WERI-Rb-1 (cell line): ENCODE measurements at regions not wholly inside any gene's neighbourhood (a gene's known extent, or its start where the extent isn't known, plus 50 kb on each side); places are given as distances from the start of the nearest gene placed in this dataset.
"Not testable (repeated sequence)": the region's sequence is repeated elsewhere in the genome, so short reads cannot be mapped to it uniquely, and the experiment has no call there.

Experiments
- DNase-seq: peaks from one replicate; pipeline ENCODE4 v3.0.0-alpha.2; 2020
- H3K27ac ChIP-seq: fragments of 250-450 bp; sonication (Bioruptor Pico); 2 replicates; pipeline ENCODE4 v1.5.1; 2020; ENCODE audit warnings: mild to moderate bottlenecking, moderate library complexity
- H3K27me3 ChIP-seq: fragments of 250-450 bp; sonication (Bioruptor Pico); 2 replicates; pipeline ENCODE4 v1.5.1; 2021; ENCODE audit warnings: mild to moderate bottlenecking, low read depth, moderate library complexity; ENCODE audit not compliant: insufficient read depth, severe bottlenecking
- H3K36me3 ChIP-seq: fragments of 250-450 bp; sonication (Bioruptor Pico); 2 replicates; pipeline ENCODE4 v1.5.1; 2020; ENCODE audit warnings: mild to moderate bottlenecking, moderate library complexity
- H3K4me3 ChIP-seq: 2 replicates; pipeline ENCODE4 v1.5.1; 2011; ENCODE audit warnings: low read depth, mild to moderate bottlenecking, control low read depth, low read length
- H3K9me3 ChIP-seq: fragments of 250-450 bp; sonication (Bioruptor Pico); 2 replicates; pipeline ENCODE4 v1.5.1; 2021; ENCODE audit warnings: mild to moderate bottlenecking, moderate library complexity; ENCODE audit not compliant: severe bottlenecking
- CTCF ChIP-seq: IDR thresholded peaks from 2 replicates; pipeline ENCODE4 v1.5.1; 2011; ENCODE audit warnings: low read depth, mild to moderate bottlenecking, control low read depth, inconsistent platforms, low read length

- H3K4me3 ChIP-seq: no peak overlapping the region
- DNase-seq: no peak
- no peaks in the 10 kb centered on the region for H3K36me3 ChIP-seq
- H3K27ac ChIP-seq: no peak overlapping the region
- no peaks in the 10 kb centered on the region for H3K27me3 ChIP-seq
- no peaks in the 10 kb centered on the region for H3K9me3 ChIP-seq
- TF ChIP-seq CTCF: no peak
Observed at GRCh38 chr2:53035153-53035552, 732.5 kb upstream of the CHAC2 start.

DNA sequence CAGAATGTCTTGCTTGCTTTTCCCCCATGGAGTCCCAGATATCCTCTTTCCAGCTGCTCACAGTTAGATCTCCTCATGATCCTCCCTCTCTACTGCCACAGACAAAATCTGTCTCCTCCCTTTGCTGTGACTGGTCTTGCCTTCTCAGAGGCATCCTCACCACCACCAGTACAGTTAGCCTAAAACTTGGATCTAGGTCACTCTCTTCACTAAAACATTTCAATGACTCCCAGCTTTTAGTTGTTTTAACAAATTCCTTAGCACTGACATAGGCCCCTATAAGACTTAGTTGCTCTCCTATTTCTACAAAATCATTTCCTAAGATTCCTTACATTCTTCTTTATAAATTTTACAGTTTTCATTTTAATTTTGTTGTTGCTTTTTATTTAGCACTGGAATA, 734.2 kb upstream of the CHAC2 start:
- Histone ChIP-seq H3K4me3 (no peak overlapping the region), H3K9me3 (no peaks in the 10 kb centered on the region), H3K27me3 (no peaks in the 10 kb centered on the region), H3K36me3 (no peaks in the 10 kb centered on the region), H3K27ac (no peak overlapping the region)
- no peak for TF ChIP-seq CTCF
- DNase-seq: no peak

DNA sequence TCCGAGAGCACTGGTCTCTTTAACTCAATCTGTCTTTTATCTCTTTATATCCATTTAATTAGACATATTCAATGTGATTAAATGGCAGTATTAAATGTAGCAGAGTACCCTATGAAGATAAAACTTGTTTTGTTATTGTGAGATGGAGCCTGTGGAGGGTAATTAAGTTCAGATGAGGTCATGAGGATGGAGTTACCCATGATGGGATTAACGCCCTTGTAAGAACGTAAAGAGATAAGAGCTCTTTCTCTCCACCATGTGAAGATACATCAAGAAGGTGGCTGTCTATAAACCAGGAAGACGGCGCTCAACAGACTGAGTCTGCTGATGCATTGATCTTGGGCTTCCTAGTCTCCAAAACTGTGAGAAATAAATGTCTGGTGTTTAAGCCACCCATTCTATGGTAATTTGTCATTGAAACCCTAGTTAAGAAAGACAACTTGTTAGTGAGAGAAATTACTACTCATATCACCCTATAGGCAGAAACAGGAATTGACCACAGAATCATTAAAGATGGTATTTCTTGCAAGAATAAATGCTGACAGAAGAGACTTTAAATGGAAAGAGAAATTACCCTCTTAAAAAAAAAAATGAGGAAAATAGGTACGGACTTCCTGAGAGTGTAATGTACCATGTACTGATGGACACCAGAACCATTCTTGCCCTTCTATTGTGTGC, 738.7 kb upstream of the CHAC2 start:
- Histone ChIP-seq H3K4me3 (no peak overlapping the region), H3K36me3 (no peaks in the 10 kb centered on the region), H3K27me3 (no peaks in the 10 kb centered on the region), H3K9me3 (no peaks in the 10 kb centered on the region), H3K27ac (no peak overlapping the region)
- TF ChIP-seq CTCF: no peak
- DNase-seq: peak; percentile 10

- Histone ChIP-seq H3K27me3 (no peaks in the 10 kb centered on the region), H3K36me3 (no peaks in the 10 kb centered on the region), H3K4me3 (no peak overlapping the region), H3K27ac (no peak overlapping the region), H3K9me3 (no peaks in the 10 kb centered on the region)
- DNase-seq: no peak
- TF ChIP-seq CTCF: no peak
Observed at GRCh38 chr2:53028225-53028624, 739.4 kb upstream of the CHAC2 start.

DNA sequence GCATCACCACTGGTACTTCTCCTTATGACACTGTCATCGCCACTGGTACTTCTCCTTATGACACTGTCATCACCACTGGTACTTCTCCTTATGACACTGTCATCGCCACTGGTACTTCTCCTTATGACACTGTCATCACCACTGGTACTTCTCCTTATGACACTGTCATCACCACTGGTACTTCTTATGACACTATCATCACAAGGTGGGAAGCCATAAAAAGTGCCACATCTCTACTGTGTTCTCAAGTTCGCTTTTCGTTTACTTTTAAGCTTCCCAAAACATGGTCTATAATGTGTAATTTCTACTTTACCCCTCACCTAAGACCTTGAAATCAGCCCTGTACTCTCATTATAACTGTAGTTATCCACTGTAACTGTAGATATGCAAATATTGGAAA, 745.4 kb upstream of the CHAC2 start:
- H3K9me3 ChIP-seq, H3K36me3 ChIP-seq, H3K27ac ChIP-seq, DNase-seq, H3K4me3 ChIP-seq, H3K27me3 ChIP-seq: not testable (repeated sequence)

- DNase-seq: no peak
- no peaks in the 10 kb centered on the region for H3K9me3 ChIP-seq
- no peak overlapping the region for H3K27ac ChIP-seq
- no peaks in the 10 kb centered on the region for H3K36me3 ChIP-seq
- TF ChIP-seq CTCF: no peak
- no peaks in the 10 kb centered on the region for H3K27me3 ChIP-seq
- H3K4me3 ChIP-seq: no peak overlapping the region
Observed at GRCh38 chr2:53021828-53022227, 745.8 kb upstream of the CHAC2 start.
